Endothelial cell (in vitro differentiated cells): ENCODE measurements at regions not wholly inside any gene's neighbourhood (a gene's known extent, or its start where the extent isn't known, plus 50 kb on each side); places are given as distances from the start of the nearest gene placed in this dataset.

Source experiments
- DNase-seq: peaks from one replicate; pipeline ENCODE4 v3.0.0; 2021; ENCODE audit warnings: low spot score
- H3K27ac Mint-ChIP-seq: one replicate; pipeline ENCODE4 v1.8.0; 2021; ENCODE audit warnings: mixed read lengths, inconsistent platforms; ENCODE audit not compliant: unreplicated experiment
- H3K27me3 Mint-ChIP-seq: one replicate; pipeline ENCODE4 v1.8.0; 2021; ENCODE audit warnings: mild to moderate bottlenecking, moderate library complexity, mixed read lengths, inconsistent platforms; ENCODE audit not compliant: unreplicated experiment
- H3K36me3 Mint-ChIP-seq: one replicate; pipeline ENCODE4 v1.8.0; 2021; ENCODE audit warnings: mild to moderate bottlenecking, low read depth, mixed read lengths, inconsistent platforms; ENCODE audit not compliant: unreplicated experiment
- H3K4me1 Mint-ChIP-seq: one replicate; pipeline ENCODE4 v1.8.0; 2021; ENCODE audit warnings: mild to moderate bottlenecking, mixed read lengths, inconsistent platforms; ENCODE audit not compliant: unreplicated experiment
- H3K4me3 Mint-ChIP-seq: one replicate; pipeline ENCODE4 v1.8.0; 2021; ENCODE audit warnings: mild to moderate bottlenecking, mixed read lengths, inconsistent platforms; ENCODE audit not compliant: unreplicated experiment
- H3K9me3 Mint-ChIP-seq: one replicate; pipeline ENCODE4 v1.8.0; 2021; ENCODE audit warnings: mixed read lengths, inconsistent platforms; ENCODE audit not compliant: unreplicated experiment
- CTCF ChIP-seq: fragments of 200-600 bp; sonication (generic); IDR thresholded peaks from one replicate; pipeline ENCODE4 v1.5.0; 2021; ENCODE audit warnings: antibody characterized with exemption; ENCODE audit not compliant: unreplicated experiment

- TF ChIP-seq CTCF, result no peak
- no peaks in the 10 kb centered on the region for H3K4me1 Mint-ChIP-seq
- no peak overlapping the region for H3K4me3 Mint-ChIP-seq
- no peaks in the 10 kb centered on the region for H3K27me3 Mint-ChIP-seq
- DNase-seq, result no peak
- no peaks in the 10 kb centered on the region for H3K36me3 Mint-ChIP-seq
- no peak overlapping the region for H3K27ac Mint-ChIP-seq
- H3K9me3 Mint-ChIP-seq, result no peaks in the 10 kb centered on the region
These were observed 174.0 kb downstream of the PLK2 start for GRCh38 chr5:58285900-58286299.

GRCh38 chr5:58284886-58285285 lies 175.0 kb downstream of the PLK2 start:
- no peaks in the 10 kb centered on the region for H3K9me3 Mint-ChIP-seq
- no peak for DNase-seq
- no peak for TF ChIP-seq CTCF
- no peak overlapping the region for H3K4me3 Mint-ChIP-seq
- no peaks in the 10 kb centered on the region for H3K4me1 Mint-ChIP-seq
- no peak overlapping the region for H3K27ac Mint-ChIP-seq
- no peaks in the 10 kb centered on the region for H3K27me3 Mint-ChIP-seq
- no peaks in the 10 kb centered on the region for H3K36me3 Mint-ChIP-seq

GRCh38 chr5:58281189-58281588 lies 178.7 kb downstream of the PLK2 start:
- H3K36me3 Mint-ChIP-seq, result no peaks in the 10 kb centered on the region
- H3K27me3 Mint-ChIP-seq, result no peaks in the 10 kb centered on the region
- TF ChIP-seq CTCF, result no peak
- H3K4me3 Mint-ChIP-seq, result no peak overlapping the region
- no peaks in the 10 kb centered on the region for H3K4me1 Mint-ChIP-seq
- no peaks in the 10 kb centered on the region for H3K9me3 Mint-ChIP-seq
- no peak for DNase-seq
- H3K27ac Mint-ChIP-seq, result no peak overlapping the region

GRCh38 chr5:58279259-58279658 lies 180.6 kb downstream of the PLK2 start:
- Mint-ChIP-seq H3K4me3 (no peak overlapping the region), H3K36me3 (no peaks in the 10 kb centered on the region), H3K4me1 (no peaks in the 10 kb centered on the region), H3K9me3 (no peaks in the 10 kb centered on the region), H3K27me3 (no peaks in the 10 kb centered on the region), H3K27ac (no peak overlapping the region)
- no peak for TF ChIP-seq CTCF
- DNase-seq, result no peak

GRCh38 chr5:58276431-58276830 lies 183.5 kb downstream of the PLK2 start:
- H3K9me3 Mint-ChIP-seq, result no peaks in the 10 kb centered on the region
- DNase-seq, result no peak
- no peak for TF ChIP-seq CTCF
- no peak overlapping the region for H3K4me3 Mint-ChIP-seq
- H3K36me3 Mint-ChIP-seq, result no peaks in the 10 kb centered on the region
- peaks cover 14% of the 10 kb centered on the region for H3K4me1 Mint-ChIP-seq
- H3K27ac Mint-ChIP-seq, result no peak overlapping the region
- H3K27me3 Mint-ChIP-seq, result no peaks in the 10 kb centered on the region
